Calu3 (cell line): ENCODE measurements at regions not wholly inside any gene's neighbourhood (a gene's known extent, or its start where the extent isn't known, plus 50 kb on each side); places are given as distances from the start of the nearest gene placed in this dataset.

Experiments
- BruUV-seq: library from RNA; stranded (reverse); fragments of 400-500 nt; replicated peaks from 2 replicates; lab custom pipeline; 2021; lab: Mats Ljungman, UMichigan
- CTCF ChIA-PET: fragments of 300-600 bp; sonication (Branson Sonifier 250); formaldehyde crosslinking; loops from one replicate; lab custom pipeline; 2022; ENCODE audit warnings: antibody characterized with exemption; lab: Charles Lee
- DNase-seq: peaks from one replicate; pipeline ENCODE4 v3.0.0; 2022
- H3K27ac Mint-ChIP-seq: one replicate; pipeline ENCODE4 v1.8.0; 2022; ENCODE audit warnings: mixed read lengths; ENCODE audit not compliant: unreplicated experiment
- H3K27me3 Mint-ChIP-seq: one replicate; pipeline ENCODE4 v1.8.0; 2022; ENCODE audit warnings: mixed read lengths; ENCODE audit not compliant: unreplicated experiment
- H3K36me3 Mint-ChIP-seq: one replicate; pipeline ENCODE4 v1.8.0; 2022; ENCODE audit warnings: mild to moderate bottlenecking, moderate library complexity, mixed read lengths; ENCODE audit not compliant: insufficient read depth, unreplicated experiment
- H3K4me1 Mint-ChIP-seq: one replicate; pipeline ENCODE4 v1.8.0; 2022; ENCODE audit warnings: mild to moderate bottlenecking, low read depth, mixed read lengths; ENCODE audit not compliant: unreplicated experiment
- H3K4me3 Mint-ChIP-seq: one replicate; pipeline ENCODE4 v1.8.0; 2022; ENCODE audit warnings: mild to moderate bottlenecking, low read depth, moderate library complexity, mixed read lengths; ENCODE audit not compliant: unreplicated experiment
- H3K9me3 Mint-ChIP-seq: one replicate; pipeline ENCODE4 v1.8.0; 2022; ENCODE audit warnings: low read depth, mixed read lengths; ENCODE audit not compliant: unreplicated experiment
- intact Hi-C: fragments of 100-400 bp; cut with micrococcal nuclease; formaldehyde crosslinking; loops from one replicate; pipeline ENCODE4 v1.10.0; 2022; ENCODE audit not compliant: unreplicated experiment
- TF ChIP-seq, protein P1 (sequence below): fragments of 200-600 bp; IDR thresholded peaks from one replicate; pipeline ENCODE4 v1.8.0; 2022; ENCODE audit warnings: antibody characterized with exemption; ENCODE audit not compliant: unreplicated experiment

DNA sequence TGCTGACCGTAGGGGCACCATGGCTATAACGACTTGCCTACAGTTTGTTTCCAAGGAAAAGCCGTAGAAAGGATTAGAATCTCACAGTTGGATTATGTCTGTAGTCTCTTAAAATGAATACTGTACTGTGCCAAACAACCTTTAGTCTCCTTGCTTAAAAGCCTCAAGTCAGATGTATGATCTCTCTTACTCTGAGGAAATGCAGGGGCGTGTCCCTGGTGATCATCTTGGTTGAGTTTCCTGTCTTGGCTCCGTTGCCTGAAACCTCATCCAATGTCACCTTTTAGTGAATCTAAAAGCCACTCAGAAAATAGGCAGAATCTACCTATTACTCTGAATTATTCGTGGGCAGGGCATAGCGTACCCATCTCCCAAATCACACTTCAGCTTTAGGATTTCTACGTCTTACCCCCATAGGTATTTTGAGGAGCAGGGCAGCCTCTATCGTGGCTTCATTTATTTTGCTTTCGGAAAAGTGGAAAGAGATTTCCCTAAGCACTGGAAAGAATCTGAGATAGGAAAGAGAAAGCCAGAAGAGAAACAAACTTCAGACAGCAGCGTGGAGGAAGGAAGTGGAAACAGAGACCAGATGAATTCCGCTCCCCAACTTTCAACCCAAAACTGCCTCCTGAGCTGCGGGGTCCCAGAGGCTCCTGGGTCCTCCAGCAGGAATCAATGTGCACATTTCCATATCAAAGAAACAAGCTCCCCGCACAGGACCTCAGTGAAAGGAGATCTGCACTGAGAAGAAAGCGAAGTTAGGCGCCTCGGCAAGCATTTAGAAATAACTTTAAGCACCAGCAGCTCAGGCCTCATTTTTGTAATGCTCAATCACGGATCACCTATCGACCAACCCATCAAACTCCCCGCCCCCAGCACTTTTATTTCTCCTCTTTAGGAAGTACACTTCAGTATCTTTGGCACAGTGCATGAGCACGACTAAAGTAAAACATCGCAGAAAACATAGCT is 245.8 kb downstream of the ETS1 start:
- Mint-ChIP-seq H3K27me3 (no peaks in the 10 kb centered on the region), H3K4me1 (peaks cover 26% of the 10 kb centered on the region), H3K4me3 (no peak overlapping the region), H3K9me3 (peaks cover 3% of the 10 kb centered on the region), H3K27ac (no peak overlapping the region), H3K36me3 (no peaks in the 10 kb centered on the region)
- CTCF ChIA-PET, result no interaction called here
- TF ChIP-seq, protein P1, sequence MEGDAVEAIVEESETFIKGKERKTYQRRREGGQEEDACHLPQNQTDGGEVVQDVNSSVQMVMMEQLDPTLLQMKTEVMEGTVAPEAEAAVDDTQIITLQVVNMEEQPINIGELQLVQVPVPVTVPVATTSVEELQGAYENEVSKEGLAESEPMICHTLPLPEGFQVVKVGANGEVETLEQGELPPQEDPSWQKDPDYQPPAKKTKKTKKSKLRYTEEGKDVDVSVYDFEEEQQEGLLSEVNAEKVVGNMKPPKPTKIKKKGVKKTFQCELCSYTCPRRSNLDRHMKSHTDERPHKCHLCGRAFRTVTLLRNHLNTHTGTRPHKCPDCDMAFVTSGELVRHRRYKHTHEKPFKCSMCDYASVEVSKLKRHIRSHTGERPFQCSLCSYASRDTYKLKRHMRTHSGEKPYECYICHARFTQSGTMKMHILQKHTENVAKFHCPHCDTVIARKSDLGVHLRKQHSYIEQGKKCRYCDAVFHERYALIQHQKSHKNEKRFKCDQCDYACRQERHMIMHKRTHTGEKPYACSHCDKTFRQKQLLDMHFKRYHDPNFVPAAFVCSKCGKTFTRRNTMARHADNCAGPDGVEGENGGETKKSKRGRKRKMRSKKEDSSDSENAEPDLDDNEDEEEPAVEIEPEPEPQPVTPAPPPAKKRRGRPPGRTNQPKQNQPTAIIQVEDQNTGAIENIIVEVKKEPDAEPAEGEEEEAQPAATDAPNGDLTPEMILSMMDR, result no peak
- intact Hi-C loops, result loop anchor here (1.0 kb wide), 1 partner anchor 108 kb away; no protein-coding TSS in a partner anchor
- no peak for DNase-seq
- BruUV-seq, result no TSS peak

GRCh38 chr11:128339792-128340191 is 247.6 kb downstream of the ETS1 start:
- CTCF ChIA-PET, result no interaction called here
- no peak for DNase-seq
- H3K9me3 Mint-ChIP-seq, result peaks cover 3% of the 10 kb centered on the region
- H3K27ac Mint-ChIP-seq, result no peak overlapping the region
- no peaks in the 10 kb centered on the region for H3K36me3 Mint-ChIP-seq
- no TSS peak for BruUV-seq
- intact Hi-C loops, result no loop called here
- H3K27me3 Mint-ChIP-seq, result no peaks in the 10 kb centered on the region
- H3K4me3 Mint-ChIP-seq, result no peak overlapping the region
- peaks cover 36% of the 10 kb centered on the region for H3K4me1 Mint-ChIP-seq
- TF ChIP-seq, protein P1, result no peak

DNA sequence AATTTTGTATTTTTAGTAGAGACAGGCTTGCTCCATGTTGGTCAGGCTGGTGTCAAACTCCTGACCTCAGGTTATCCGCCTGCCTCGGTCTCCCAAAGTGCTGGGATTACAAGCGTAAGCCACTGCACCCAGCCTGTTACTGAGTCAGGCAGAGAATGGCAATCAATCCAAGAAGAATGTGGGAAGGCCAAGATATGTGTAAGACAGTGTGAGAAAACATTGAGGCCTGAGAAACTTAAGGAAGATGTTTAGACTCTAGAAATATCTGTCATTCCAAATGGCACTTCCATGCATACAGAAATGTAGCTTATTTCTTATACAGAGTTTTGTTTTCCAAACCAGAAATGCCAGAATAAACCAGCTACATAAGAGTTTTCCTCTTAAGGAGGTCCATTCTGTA is 248.5 kb downstream of the ETS1 start:
- DNase-seq, result no peak
- CTCF ChIA-PET, result no interaction called here
- H3K27me3 Mint-ChIP-seq, result no peaks in the 10 kb centered on the region
- H3K9me3 Mint-ChIP-seq, result no peaks in the 10 kb centered on the region
- no peaks in the 10 kb centered on the region for H3K36me3 Mint-ChIP-seq
- peaks cover 29% of the 10 kb centered on the region for H3K4me1 Mint-ChIP-seq
- TF ChIP-seq, protein P1, result no peak
- H3K4me3 Mint-ChIP-seq, result no peak overlapping the region
- BruUV-seq, result no TSS peak
- no peak overlapping the region for H3K27ac Mint-ChIP-seq
- intact Hi-C loops, result no loop called here

DNA sequence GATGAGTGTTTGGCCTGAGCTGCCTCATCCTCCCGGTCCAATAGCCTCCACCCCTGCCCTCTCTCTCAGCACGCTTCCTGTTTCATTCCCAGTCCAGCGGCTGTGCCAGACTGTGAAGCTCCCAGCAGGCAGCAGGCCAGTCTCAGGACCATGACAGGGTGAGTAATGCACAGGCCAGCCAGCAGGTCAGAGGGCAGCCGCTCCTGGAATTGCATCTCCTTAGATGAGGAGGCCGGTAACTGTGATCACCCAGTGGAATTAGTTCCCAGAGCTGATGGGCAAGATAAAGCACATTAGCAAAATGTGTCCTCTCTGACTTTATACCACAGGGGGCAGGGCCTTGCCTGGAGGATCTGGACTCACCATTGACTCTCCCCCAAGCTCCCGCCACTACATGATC is 251.2 kb downstream of the ETS1 start:
- no peaks in the 10 kb centered on the region for H3K36me3 Mint-ChIP-seq
- H3K27ac Mint-ChIP-seq, result no peak overlapping the region
- H3K4me3 Mint-ChIP-seq, result no peak overlapping the region
- no peak for DNase-seq
- intact Hi-C loops, result no loop called here
- H3K9me3 Mint-ChIP-seq, result no peaks in the 10 kb centered on the region
- TF ChIP-seq, protein P1, result no peak
- CTCF ChIA-PET, result no interaction called here
- peaks cover 10% of the 10 kb centered on the region for H3K4me1 Mint-ChIP-seq
- BruUV-seq, result no TSS peak
- H3K27me3 Mint-ChIP-seq, result no peaks in the 10 kb centered on the region
